Left ventricle myocardium superior (tissue), 1 donor: ENCODE measurements at regions not wholly inside any gene's neighbourhood (a gene's known extent, or its start where the extent isn't known, plus 50 kb on each side); places are given as distances from the start of the nearest gene placed in this dataset.
A peak's percentile ranks its signal among the peaks of the same experiment; 100 is the strongest.
"Not testable (repeated sequence)": the region's sequence is repeated elsewhere in the genome, so short reads cannot be mapped to it uniquely, and the experiment has no call there.

Experiments
- ATAC-seq: fragments of 200-7000 bp; cut with Tn5 transposase; one replicate; pipeline ENCODE4 v1.9.1; 2020; ENCODE audit warnings: mild to moderate bottlenecking, moderate library complexity
- DNase-seq: peaks from one replicate; pipeline ENCODE4 v3.0.0-alpha.2; 2020
- intact Hi-C: fragments of 100-400 bp; cut with micrococcal nuclease; formaldehyde crosslinking; loops from one replicate; pipeline ENCODE4 v1.11.0; 2022
- donor health status: DM: no; HTN: yes; CAD: no; lungs with severe emphysema.

DNA sequence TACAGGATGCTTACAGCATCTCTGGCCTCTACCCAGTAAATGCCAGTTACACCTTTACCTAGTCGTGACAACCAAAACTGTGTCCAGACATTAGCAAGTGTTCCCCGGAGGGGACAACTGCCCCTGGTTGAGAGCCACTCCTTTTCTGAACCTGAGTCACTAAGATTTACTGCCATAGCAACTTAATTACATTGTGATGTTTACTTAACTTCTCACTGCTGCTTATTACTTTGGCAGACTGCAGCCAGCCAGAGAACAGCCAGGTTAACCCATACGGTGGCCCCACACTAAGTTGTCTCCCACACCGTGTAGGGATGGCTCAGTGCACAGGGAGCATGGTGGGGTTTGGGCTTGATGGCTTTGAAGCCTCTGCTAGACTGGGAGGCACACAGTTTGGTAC, 204.7 kb upstream of the SULF2 start:
- no peak for ATAC-seq
- intact Hi-C loops = no loop called here
- DNase-seq = no peak

DNA sequence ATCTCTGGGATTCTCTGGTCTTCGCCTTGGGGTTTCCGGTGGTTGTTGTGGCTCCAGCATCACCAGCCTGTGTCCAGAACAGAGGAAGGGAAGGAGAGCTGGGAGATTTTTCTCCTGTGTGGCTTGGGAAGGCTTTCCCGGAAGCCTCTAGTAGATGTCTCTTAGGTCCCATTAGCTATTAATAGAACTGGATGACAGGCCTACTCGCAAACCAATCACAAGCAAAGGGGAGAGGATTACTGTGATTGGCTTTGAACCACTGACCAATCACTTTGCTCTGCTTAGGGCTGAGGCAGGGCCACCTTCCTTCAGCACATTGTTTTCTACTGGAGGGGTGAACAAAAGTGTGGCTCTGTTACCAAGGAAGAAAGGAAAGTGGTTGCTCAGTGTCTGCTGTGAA, 203.4 kb upstream of the SULF2 start:
- intact Hi-C loops = no loop called here
- ATAC-seq = no peak
- no peak for DNase-seq

- DNase-seq (no peak), ATAC-seq (no peak)
- intact Hi-C loops = no loop called here
These were observed 200.0 kb upstream of the SULF2 start for GRCh38 chr20:47985092-47985850.

DNA sequence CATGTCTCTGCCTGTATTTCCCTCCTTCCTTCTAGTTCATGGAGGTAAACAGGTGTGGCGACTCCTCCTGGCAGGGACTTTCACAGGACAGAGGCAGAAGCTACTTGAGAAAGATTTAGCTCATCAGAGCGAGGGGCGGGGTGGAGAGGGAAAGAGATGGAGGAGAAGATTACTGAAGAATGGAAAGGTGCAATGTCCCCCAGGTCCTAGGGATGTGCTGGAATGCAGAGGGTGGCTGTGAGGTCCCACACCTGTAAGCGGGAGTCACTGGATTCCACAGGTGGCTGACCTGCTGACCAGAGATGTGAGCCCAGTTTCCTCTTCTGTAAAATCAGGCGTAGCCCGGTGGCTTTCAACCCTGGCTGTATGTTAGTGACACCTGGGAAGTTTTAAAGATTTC, 199.2 kb upstream of the SULF2 start:
- no peak for DNase-seq
- ATAC-seq = no peak
- intact Hi-C loops = no loop called here

GRCh38 chr20:47983642-47984041, 198.4 kb upstream of the SULF2 start:
- intact Hi-C loops, DNase-seq, ATAC-seq: not testable (repeated sequence)

- ATAC-seq (no peak), DNase-seq (no peak)
- intact Hi-C loops = no loop called here
These were observed 197.5 kb upstream of the SULF2 start for GRCh38 chr20:47982574-47983360.

DNA sequence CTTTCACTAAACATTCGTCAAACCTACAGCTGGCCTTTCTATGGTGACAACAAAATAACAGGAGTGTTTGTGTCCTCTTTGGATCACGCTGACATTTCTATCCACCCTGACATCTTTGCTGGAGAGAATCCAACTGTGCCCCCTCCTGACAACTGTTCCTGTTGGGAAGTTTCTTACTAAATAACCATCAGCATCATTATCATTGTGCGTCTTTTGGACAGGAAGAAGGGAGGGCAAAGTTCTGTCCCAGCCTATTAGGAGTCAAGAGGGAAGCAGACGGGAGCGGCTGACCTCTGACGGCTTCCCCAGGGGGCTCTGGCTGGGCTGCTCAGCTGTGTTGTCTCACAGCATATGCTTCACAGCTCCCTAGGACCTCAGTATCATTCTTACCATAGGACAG, 195.9 kb upstream of the SULF2 start:
- no peak for DNase-seq
- intact Hi-C loops = no loop called here
- peak; percentile 42 for ATAC-seq

DNA sequence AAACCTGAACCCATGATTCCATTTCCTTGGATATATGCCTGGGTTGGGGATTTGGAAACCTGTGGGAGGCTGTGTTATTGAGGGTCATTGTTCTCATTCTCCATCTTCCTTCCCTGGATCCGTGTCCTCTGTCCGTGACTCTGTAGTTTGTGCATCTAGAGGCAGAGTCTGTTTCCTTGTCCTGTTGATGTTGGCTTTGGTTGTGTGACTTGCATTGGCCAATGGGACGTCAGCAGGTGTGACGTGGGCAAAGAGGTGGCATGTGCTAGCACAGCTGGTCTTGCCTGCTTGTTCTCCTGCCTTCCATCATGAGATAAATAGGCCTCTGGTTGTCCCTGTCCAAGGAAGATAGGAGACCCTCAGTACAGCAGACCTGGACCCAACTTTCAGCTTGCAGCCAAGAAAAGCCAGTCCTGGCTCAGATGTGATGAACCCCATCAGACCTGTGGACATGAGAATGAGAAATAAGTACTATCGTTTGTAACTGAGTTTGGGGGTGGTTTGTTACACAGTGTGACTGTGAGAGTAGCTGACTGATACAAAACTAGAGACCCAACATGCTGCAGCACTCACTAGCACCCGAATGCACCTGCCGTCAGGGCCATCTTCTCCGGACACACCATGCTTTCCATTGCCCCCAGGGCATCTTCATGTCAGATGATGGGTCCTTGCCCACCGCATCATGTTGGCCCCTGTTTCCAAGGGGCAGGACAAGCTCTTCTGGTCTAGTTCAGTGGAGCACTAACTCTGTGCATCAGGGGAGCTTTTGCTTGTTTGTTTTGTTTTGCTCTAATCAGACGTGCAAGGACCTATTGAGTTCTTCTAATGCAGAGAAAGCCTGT, 195.3 kb upstream of the SULF2 start:
- intact Hi-C loops = no loop called here
- DNase-seq (no peak), ATAC-seq (no peak)

DNA sequence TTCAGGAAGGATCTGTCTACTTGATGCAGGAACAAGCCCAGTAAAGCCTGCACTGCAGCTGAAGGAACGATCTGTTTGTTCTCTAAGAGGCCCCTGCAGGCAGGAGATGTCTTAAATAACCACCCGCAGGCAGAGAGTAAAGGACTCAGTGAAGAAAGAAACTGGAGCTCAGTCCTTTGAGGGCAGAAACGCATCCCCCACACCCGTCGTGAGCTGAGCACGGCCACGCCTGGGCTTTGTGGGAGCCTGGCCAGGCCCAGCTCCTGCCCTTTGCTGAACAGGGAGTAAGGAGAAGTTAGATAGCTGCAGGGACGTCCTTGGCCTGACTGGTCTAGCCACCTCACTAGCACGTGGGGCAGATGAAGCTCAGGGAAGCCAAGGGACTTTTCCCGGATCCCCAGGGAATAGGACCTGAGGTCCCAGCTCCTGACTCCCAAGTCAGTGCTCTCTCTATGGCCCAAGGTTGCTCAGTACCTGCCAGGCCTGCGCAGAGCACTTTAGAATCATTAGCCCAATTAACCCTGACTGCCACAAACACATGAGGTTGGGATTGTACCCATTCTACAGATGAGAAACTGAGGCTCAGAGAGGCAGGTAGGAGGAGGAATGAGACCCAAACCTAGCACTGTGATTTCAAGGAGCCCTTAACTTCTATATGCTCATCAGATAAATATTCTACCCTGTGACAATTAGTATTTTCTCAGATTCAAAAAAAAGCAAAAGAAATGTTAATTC, 194.2 kb upstream of the SULF2 start:
- ATAC-seq, intact Hi-C loops, DNase-seq: not testable (repeated sequence)

GRCh38 chr20:47978428-47979120, 193.3 kb upstream of the SULF2 start:
- DNase-seq, ATAC-seq, intact Hi-C loops: not testable (repeated sequence)

DNA sequence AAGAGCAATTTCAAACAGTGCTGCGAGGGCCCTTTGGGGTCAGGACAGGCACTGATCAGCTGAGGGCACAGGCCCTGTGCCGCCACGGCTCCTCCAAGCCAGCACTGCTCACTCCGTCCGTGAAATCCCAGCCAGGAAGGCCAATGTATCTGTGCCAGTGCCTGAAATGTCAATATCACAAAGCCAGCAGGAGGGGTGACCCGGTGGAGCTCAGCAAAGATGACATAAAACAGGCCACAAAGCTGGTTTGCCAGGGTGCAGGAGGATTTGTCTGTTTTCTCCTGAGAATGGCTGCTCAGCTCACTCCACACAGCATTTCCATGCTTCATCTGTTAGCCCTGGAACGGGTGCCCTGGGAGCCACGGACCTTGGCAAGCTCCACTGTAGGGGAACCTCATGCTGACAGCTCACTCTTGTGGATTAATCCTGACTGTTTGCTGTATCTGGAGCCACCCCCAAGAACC, 192.5 kb upstream of the SULF2 start:
- intact Hi-C loops = not testable (repeated sequence)
- peak; percentile 25 for ATAC-seq

DNA sequence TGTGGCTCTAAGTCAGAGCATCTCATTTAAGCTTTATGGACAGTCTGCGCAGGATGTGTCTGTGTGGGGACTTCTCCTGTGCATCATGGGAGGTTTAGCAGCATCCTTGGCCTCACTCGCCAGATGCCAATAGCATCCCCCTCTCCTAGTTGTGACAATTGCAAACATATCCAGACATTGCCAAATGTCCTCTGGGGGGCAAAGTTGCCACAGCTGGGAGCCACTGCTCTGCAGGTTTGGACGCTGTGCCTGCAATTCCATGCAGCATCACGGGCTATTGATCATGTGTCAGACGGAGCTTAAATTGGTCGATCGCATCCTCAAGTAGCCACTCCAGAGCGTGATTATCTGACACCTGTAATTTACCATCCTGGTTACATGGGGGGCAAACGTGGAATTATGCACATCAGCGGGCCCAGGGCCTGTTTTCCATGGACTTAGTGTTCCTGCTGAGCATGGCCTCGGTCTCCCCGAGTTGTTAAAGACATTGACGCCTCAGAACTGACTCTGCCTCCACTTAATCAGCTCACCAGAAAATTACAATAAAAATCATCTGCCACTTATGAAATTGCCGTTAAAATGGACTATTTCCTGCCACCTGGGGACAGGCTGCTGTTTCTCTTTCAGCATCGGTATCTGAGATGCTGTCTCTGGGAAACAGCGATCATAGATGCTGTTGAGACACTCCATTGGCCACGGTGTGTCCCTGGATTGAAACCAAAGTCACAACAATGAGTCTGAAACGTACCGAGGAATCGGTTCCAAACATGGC, 191.9 kb upstream of the SULF2 start:
- intact Hi-C loops, ATAC-seq, DNase-seq: not testable (repeated sequence)

More for the DNA sequence above, 192.5 kb upstream of the SULF2 start:
- DNase-seq = not testable (repeated sequence)

GRCh38 chr20:47974234-47974878, 189.1 kb upstream of the SULF2 start:
- DNase-seq (no peak), ATAC-seq (no peak)
- intact Hi-C loops = no loop called here

DNA sequence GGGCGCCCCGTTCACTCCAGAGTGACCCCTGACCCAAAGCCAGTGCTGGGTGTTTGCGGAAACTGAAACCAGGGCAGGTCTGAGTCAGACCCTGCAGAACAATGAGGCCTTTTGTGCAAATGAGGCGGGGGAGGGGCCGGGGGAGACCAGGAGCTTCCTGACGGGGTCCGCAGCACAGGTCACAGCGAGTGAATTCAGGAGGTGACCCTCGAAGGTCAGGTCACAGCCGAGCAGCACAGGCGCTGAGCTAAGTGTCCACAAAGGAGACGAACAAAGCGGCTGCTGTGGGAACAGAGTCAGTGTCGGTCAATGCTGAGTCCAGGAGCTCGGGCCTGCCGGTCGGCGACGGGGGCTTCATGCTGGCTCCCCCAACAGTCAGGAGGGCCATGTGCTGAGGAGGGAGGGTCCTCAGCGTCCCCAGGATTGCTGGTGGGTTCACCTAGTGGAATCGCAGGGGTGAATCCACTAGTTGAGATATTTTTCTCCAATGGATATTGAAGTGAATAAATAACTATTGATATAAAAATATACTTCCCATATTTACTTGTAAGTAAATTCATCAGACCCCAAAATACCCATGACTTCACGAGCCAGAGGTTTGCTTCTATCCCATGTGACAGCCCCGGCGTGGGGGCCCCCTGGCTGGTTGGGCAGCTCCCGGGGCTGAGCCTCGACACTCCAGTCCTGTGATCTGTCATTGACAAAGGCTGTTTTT, 188.4 kb upstream of the SULF2 start:
- ATAC-seq (peak; percentile 62), DNase-seq (no peak)
- intact Hi-C loops = no loop called here

GRCh38 chr20:47972916-47973309, 187.6 kb upstream of the SULF2 start:
- intact Hi-C loops = no loop called here
- DNase-seq (no peak), ATAC-seq (no peak)

GRCh38 chr20:47972297-47972915, 187.1 kb upstream of the SULF2 start:
- ATAC-seq (peak; percentile 68), DNase-seq (peak; percentile 62)
- intact Hi-C loops = not testable (repeated sequence)
